Activated CD4-positive, alpha-beta T cell treated with anti-CD3 and anti-CD28 coated beads, Interleukin-2, amount 50 U/mL, for 24 hours (primary cell): ENCODE measurements at regions not wholly inside any gene's neighbourhood (a gene's known extent, or its start where the extent isn't known, plus 50 kb on each side); places are given as distances from the start of the nearest gene placed in this dataset.
"Not testable (repeated sequence)": the region's sequence is repeated elsewhere in the genome, so short reads cannot be mapped to it uniquely, and the experiment has no call there.

Source experiments
- DNase-seq, 2 donors: peaks; one replicate each; pipeline ENCODE4 v3.0.0-alpha.2; 2020; ENCODE audit warnings: low read depth in 1 of 2, low spot score in 1 of 2

DNA sequence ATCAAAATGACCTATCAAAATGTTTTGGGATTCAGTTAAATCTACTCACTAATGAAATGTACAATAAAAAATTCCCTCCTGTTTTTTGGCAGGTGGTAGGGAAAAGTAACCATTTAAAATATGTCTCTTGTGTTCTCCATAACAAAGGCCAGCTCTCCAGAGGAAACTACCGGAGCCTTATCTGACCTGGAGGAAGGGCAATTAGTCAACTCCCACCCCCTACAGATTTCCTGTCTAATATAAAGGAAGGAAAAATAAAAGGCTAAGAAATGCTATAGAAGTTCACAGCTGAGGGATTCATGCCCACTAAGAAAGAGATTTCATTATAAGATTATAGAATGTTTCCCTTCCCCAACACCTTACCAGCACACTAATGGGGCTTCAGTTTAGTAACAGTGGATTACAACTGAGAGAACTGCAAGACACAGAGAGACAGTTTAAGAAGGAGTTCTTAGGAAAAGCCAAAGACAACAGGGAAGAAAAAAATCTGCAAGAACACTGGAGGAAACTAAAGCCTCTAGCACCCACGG lies 376.5 kb upstream of the KCNMB2 start:
- DNase-seq, result no peak

DNA sequence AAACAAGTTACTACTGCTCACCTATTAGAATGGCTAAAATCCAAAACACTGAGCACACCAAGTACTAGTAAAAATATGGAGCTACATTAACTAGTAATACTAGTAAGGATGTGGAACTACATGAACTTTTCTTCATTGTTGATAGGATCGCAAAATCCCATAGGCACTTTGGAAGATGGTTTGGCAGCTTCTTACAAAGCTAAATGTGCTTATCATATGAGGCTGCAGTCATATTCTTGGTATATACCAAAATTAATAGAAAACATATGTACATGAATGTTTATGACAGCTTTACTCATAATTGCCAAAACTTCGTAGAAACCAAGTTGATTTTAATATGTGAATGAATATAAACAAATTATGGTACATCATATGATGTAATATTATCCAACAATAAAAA lies 366.8 kb upstream of the KCNMB2 start:
- no peak for DNase-seq

DNA sequence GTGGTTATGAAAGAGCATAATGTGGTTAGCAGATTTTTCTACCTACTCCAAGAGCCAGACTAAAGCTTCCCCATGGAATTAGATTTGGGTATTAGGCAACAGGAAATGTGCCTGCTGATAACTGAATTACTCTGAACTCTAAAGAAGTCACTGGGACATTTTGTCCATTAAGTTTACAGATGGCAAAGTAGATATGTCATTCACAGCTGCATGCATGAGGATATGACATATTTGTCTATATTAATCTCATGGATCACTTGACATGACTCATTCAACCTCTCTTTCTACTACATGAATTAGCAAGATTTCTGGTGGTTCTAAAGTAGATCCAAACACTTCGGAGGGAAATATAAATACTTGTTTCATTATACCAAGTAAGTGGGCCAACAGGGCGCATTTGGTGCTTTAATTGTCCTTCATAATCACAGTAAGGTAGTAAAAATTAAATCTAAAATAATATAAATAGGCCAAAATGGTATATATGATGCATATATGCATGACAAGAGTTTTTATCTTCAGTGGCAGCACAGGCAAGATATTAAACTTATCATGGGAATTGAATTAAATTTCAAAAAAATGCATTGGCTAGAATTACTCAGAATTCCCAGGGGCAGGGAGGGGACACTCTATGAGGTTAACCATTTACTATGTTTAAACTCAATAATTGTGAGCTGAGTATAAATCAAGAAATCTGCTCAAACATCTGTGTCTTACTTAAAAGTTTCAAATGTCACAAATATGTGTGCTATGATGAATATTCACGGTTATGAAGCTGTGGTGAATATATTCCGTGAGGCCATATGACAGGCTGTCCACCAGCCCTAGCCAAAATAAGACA lies 365.3 kb upstream of the KCNMB2 start:
- DNase-seq, result no peak

DNA sequence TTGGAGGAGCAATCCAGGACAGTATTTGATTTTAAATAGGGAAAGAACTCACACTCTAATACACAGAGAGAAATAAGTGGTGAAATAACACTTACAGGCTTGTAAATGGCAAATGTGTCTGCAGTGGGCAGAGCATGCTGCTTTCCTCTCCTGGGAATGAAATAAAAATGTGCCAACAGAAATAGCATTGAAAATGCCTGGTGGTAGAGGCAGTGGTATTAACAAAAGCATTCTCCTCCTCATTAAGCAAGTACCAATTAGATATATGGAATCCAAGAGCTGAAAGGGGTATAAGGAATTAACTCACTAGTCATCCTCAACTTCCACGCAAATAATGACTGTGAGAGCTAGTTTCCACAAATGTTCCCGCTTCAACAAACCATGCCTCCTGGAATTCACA lies 364.1 kb upstream of the KCNMB2 start:
- no peak for DNase-seq

DNA sequence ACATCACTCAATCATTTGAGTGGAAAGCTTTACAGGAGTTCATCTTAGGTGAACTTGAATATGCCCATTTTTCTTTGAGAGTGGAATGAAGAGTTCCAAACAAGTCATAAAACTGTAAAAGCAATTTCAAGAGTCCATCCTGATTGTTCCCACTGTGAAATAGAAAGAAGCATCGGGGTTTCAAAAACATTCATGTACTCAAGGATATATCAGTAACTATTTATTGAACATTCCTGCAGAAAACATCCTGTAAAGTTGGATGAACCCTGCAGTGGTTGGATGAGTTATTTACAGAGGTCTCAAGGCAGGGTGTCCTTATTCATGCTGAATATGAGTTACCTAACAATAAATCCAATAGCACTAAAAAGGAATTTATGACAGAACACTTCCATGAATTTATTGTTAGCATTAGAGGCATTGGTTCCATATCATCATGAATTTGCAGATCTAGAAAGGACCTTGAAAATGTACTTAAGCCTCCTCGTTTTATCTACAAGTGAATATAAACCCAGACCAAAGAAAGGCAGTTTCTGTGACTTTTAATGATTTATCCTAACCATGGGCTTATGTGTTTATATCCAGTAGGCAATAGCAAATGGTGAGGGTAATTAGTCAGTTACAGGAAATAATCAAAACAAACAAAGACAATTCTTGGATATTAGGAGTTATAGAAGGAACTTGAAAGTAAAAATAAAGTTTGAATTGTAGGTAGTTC lies 361.9 kb upstream of the KCNMB2 start:
- no peak for DNase-seq

DNA sequence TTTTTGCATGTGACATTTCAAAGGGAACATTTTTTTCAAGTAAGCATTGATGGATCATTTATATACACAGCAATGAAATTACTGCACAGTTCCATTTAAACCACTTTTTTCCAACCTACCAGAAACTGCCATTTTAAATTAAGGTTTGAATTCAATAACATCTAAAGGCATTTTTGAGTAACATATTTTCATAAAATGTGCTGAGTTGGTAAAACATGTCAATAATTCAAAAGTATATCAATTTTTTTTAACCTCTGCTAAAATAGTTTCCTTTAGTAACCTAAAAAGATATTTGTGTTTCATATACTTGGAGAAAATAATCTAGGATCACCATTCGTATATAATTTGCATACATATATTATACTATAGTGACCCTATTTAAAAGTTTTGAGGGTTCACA lies 355.1 kb upstream of the KCNMB2 start:
- no peak for DNase-seq

DNA sequence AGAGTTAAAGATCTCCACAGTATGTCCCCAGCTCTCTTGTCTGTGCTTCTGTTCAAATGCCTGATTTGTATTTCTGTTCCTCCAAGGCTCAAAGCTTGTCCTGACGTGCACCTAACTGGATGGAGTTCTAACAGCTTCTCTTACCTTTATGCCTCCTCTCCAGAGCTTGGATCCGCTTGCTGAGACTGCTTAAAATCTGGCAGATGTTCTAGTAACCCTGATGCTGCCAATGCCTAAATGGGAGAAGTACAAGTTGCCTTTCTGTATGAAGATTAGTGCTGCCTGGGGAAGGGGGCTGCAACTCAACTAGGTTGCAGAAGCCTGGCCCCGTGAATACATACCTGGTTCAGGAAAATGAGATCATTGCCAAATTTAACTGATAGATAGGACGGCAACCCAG lies 354.5 kb upstream of the KCNMB2 start:
- DNase-seq, result no peak

DNA sequence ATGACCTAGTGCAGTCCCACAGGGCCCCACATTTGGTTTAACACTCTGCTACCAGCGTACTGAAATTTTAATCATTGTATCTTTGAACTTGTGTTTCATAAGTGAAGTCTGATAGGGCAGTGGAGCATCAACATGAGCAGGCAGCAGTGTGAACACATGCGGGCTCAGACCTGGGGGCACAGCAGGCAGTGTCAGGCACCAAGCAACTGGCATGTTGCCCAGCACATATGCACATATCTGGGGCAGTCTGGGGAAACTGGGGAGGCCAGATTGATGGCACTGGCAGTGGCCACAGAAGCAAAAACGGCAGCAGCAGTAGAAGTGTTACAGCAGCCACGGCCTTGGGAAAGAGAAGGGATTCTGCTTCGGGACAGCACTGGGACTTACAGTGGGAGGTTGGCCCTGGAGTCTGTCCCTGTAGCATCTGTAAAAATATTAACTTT lies 353.9 kb upstream of the KCNMB2 start:
- DNase-seq, result no peak

DNA sequence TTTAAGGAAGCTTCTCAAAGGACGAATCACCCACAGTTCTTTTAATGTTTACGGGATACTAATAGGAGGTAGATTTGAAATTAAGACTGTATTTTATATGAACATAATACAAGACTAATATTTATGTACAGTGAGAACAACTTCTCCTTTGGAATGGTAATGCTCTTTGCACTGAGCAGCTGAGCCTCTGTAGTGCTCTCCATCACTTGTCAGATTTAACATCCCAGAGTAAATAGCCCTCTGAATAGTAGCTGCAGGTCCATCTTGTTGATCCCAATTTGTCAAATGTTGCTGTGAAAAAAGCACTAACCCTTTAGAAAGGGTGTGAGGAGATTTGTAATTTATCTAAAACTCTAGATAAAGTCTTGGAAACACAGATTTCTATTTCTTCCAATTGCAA lies 351.4 kb upstream of the KCNMB2 start:
- no peak for DNase-seq

DNA sequence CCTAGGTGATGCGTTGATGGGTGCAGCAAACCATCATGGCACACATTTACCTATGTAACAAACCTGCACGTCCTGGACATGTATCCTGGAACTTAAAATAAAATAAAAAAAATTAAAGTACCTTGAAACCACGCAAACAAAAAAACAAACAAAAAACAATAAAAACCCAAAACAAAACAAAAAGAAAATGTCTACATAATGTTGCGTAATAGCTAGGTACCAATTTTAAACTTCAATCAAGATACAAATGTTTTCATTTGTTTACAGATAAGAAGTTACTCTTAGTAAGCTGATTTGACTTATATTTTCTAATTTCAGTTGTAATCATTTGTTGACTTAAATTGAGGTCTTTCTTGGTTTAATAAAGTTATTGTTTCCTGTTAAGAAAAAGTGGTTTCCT lies 349.6 kb upstream of the KCNMB2 start:
- DNase-seq, result no peak

DNA sequence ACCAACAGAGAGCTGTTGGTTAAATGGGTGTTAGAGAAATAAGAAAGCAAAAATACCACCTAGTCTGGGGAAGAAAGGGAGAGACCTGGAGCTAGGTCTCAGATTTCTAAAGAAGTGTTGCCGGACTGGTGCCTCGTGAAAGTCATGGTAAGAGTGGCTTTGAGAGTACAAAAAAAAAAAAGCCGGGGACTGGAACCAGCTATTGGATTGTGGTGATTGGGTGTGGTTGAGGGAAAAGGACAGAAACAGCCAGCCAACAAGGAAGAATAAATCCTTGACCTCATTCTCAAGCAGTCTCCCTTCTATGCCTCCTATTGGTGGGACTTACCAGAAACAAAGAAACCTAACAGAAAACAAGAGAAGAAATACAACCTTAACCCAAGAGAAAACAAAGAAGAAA lies 346.4 kb upstream of the KCNMB2 start:
- no peak for DNase-seq

DNA sequence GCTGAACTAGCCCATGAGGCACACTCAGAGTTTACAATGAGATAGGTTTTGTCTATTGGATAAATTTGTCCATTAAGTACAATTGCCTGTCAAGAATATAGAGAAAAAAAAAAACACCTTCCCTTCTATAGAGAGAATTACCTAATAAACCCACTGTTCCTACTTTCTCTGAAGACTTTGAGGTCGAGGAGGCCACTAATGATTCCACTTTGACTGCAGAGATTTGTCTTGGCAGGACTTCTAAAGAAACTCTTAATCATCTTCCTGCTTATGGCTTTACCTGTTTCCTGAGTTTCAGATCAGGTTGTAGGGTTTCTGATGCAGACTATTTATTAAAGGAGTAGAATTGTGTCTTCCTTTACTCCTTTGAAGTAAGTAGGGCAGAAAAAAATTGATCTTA lies 342.4 kb upstream of the KCNMB2 start:
- DNase-seq, result no peak

DNA sequence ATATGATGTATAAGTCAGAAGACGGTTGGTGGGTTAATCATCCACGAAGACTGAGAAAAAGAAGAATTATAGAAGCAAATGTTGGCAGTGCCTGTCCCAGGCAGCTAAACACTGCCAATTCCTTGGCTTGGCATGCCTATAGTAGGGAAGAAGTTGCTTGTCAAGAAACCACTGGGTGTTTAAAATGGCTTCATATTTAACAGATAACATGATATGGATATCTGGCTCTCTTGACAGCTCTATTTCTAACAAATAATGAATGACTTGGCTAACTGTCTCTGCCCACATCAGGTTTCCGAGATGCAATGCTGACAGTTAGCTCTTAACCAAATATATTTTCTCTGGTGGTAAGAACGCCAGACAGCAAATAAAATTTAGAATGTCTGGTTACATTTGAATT lies 341.7 kb upstream of the KCNMB2 start:
- no peak for DNase-seq

DNA sequence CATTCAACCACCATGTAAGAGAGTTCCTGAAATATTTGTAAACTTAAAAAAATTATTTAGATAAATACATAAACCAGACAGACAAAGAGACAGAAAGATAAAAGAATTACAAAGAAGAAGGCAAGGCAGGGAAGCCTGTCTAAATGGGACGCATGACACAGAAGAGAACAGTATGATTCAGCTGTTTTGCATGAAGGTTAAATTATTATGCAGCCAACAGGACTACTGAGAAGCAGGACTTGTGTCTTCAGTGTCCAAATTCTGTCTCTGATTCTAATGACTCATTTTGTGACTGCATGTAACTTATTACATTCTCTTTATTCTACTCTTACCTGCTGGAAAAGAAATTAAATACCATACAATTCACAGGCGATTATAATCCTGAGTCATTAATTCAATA lies 340.4 kb upstream of the KCNMB2 start:
- DNase-seq, result no peak

DNA sequence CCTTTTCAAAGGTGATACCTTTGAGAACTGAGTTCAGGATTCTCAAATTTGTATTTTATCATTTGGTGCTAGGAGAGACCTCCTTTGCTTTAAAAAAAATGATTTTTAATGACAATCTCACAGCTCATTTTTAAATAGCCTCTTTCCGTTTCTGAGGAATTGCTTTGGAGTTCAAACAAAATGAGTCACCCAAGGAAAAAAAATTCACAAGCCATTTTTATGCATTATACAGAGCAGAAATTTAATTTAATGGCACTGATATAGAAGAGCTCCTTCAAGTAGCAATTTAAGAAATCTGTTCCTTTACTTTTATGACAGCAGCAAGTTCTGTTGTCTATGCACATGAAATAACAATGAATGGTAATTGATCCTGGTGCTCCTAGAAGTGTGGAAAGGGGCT lies 337.9 kb upstream of the KCNMB2 start:
- DNase-seq, result no peak

DNA sequence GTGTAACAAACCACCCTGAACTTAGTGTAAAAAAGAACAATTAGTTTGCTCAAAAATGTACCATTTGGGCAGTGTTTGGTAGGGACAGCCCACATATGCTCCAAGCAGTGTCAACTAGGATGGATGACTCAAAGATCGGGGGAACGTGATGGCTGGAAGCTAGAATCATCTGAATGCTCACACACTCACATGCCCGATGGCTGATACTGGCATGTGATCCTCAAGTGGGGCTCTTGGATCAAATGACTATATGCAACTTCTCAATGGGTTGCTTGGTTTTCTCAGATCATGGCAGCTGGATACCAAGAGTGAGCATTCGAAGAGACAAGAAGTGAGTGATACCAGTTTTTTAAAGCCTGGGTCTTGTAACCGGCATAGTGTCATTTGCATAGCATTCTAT lies 335.9 kb upstream of the KCNMB2 start:
- no peak for DNase-seq

DNA sequence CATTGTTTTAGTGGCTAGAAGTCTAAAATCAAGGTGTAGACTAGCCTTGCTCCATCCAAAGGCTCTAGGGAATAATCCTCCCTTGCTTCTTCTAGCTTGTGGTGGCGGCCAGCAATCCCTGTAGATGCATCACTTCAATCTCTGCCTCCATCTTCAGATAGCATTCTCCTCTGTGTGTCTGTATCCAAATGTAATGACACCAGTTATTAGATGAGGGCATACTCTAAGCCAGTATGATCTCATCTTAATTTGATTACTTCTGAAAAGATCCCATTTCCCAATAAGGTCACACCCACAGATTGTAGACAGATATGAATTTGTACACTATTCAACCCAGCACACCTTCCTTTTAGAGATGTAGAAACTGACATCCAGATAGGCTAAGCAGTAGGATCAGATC lies 334.5 kb upstream of the KCNMB2 start:
- DNase-seq, result no peak

DNA sequence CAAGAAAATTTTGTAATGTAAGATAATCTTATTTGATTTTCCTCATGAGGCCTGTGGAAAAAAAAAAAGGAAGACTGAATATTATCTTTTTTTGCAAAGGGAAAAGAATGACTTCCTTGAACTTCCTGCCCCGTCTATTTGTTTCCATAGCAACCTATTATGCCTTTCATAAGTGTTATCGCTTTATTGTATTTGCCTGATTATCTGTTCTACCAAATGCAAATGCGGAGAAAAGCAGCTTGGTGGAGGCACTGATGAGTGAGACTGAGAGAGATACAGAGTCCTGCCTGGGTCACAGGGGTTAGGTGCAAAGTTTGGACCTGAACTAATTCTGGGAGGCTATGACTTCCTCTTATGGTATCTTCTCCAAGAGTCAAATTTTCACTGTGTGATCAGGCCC lies 334.0 kb upstream of the KCNMB2 start:
- DNase-seq, result no peak

DNA sequence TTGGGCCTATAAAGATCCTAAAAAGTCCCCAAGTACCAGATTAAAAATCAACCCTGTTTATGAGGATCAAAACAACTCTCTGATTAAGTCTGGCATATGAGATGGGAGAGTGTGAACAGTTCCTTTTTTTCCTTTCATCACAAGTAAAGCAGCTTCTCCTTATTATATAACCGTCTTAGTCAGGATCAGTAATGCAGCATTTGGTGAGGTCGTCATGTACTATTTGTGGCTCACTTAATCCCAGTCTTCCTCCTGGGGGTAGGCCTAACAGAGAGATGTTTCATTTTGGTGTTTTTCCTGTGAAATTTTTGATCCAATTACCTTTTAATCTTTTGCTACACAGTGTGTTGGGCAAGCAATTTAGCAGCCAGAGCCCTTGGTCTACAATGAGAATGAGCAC lies 333.1 kb upstream of the KCNMB2 start:
- DNase-seq, result no peak

DNA sequence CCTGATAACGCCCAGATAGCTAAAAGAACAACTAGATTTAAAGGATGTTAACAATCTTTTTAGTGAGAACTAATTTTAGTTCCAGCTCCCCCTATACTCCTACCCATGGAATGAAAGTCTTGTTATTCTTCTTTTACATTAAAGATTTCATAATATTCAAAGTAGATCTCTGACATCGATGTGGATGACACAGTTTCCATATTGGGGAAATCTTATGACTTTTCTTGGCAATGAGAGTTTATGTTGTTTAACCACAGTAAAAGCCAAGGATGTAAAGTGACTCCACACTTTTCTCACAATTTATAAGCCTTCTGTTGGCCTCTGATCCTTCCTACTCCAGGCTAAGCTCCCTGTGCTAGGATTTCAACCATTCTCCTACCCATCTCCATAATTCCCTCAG lies 332.6 kb upstream of the KCNMB2 start:
- no peak for DNase-seq

DNA sequence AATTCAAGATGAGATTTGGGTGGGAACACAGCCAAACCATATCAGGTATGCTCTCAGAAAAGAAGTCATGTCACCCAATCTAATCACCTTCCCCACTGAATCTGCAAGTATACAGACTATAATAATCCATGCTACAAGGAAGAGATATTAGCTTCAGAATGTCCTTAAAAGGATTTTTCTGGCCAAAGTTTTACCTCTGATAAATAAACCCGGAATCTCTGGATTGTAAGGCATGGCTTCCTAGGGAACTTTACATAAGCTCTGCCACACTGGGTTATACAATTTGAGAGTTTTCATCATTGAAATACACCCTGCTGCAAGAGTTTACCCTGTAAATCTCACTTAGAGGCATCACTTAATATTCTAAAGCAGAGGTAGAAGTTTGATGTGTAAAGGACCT lies 330.5 kb upstream of the KCNMB2 start:
- DNase-seq, result no peak

DNA sequence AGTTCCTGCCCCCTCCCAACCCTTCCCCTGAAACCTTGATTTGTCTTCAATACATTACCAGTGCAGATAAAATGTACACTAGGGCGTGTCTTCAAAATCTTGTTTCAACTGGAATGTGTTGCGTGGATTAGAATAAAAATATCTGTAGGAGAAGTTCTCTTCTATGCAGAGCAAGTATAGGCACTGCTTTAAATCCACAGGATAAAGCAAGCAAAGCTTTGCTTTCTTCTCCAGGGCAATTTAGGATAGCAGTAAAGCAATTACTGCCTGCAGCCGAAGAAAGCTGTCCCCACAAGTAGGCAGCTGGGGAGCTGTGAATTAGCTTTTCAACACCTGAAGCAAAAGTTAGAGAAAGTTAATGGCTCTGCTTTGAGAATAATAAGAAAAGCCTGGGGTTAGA lies 329.7 kb upstream of the KCNMB2 start:
- DNase-seq, result no peak

DNA sequence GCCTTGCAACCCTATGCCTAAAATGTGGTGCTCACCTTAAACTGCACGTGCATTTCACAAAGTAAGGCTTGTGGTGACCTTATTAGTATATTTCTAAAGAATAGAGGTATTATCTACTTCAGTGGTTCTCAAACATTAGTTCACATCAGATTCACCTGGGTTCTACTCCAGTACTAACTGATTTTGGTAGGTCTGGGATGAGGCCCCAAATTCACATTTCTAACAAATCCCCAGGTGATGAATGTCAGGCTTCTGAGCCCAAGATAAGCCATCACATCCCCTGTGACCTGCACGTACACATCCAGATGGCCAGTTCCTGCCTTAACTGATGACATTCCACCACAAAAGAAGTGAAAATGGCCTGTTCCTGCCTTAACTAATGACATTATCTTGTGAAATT lies 329.1 kb upstream of the KCNMB2 start:
- not testable (repeated sequence) for DNase-seq
